SK-N-SH treated with all-trans-retinoic acid at 6 μM for 48 hours (cell line): ENCODE measurements at regions not wholly inside any gene's neighbourhood (a gene's known extent, or its start where the extent isn't known, plus 50 kb on each side); places are given as distances from the start of the nearest gene placed in this dataset.

Experiments used
- ARNTL ChIP-seq: fragments of 450-650 bp; formaldehyde crosslinking; IDR thresholded peaks from 2 replicates; pipeline ENCODE4 v1.5.0; 2020; ENCODE audit warnings: low read depth, mild to moderate bottlenecking, moderate library complexity, borderline replicate concordance
- CREB5 ChIP-seq: fragments of 250-450 bp; sonication (Bioruptor Pico); IDR thresholded peaks from 2 replicates; pipeline ENCODE4 v1.5.1; 2020; ENCODE audit warnings: low read depth, mild to moderate bottlenecking, moderate library complexity
- CSDC2 ChIP-seq: fragments of 250-450 bp; sonication (Bioruptor Pico); IDR thresholded peaks from 2 replicates; pipeline ENCODE4 v1.5.0; 2020; ENCODE audit warnings: mild to moderate bottlenecking, moderate library complexity
- ESRRG ChIP-seq: fragments of 250-450 bp; sonication (Bioruptor Pico); IDR thresholded peaks from 2 replicates; pipeline ENCODE4 v1.6.1; 2021; ENCODE audit warnings: mild to moderate bottlenecking
- RARB ChIP-seq: fragments of 250-450 bp; sonication (Bioruptor Pico); IDR thresholded peaks from 2 replicates; pipeline ENCODE4 v1.8.0; 2021; ENCODE audit warnings: mild to moderate bottlenecking, moderate library complexity
- TSHZ2 ChIP-seq: fragments of 250-450 bp; sonication (Bioruptor Pico); IDR thresholded peaks from 2 replicates; pipeline ENCODE4 v1.5.0; 2020; ENCODE audit warnings: mild to moderate bottlenecking, moderate library complexity
- ZC3H10 ChIP-seq: fragments of 250-450 bp; sonication (Bioruptor Pico); IDR thresholded peaks from 2 replicates; pipeline ENCODE4 v1.5.1; 2021; ENCODE audit warnings: mild to moderate bottlenecking, moderate library complexity
- ZFP3 ChIP-seq: fragments of 250-450 bp; sonication (Bioruptor Pico); IDR thresholded peaks from 2 replicates; pipeline ENCODE4 v1.5.0; 2020; ENCODE audit warnings: mild to moderate bottlenecking, moderate library complexity
- ZFP30 ChIP-seq: fragments of 450-650 bp; formaldehyde crosslinking; IDR thresholded peaks from 2 replicates; pipeline ENCODE4 v1.5.0; 2022; ENCODE audit warnings: mild to moderate bottlenecking, moderate library complexity
- ZNF565 ChIP-seq: fragments of 450-650 bp; formaldehyde crosslinking; conservative IDR thresholded peaks from 2 replicates; pipeline ENCODE4 v1.5.0; 2020; ENCODE audit warnings: low read depth, mild to moderate bottlenecking, moderate library complexity
- ZNF8 ChIP-seq: fragments of 450-650 bp; formaldehyde crosslinking; IDR thresholded peaks from 2 replicates; pipeline ENCODE4 v1.5.0; 2020; ENCODE audit warnings: mild to moderate bottlenecking, moderate library complexity
- TF ChIP-seq, protein P1 (sequence below): fragments of 250-450 bp; sonication (Bioruptor Pico); IDR thresholded peaks from 2 replicates; pipeline ENCODE4 v1.8.0; 2020; ENCODE audit warnings: mild to moderate bottlenecking, moderate library complexity, borderline replicate concordance
- TF ChIP-seq, protein P2 (sequence below): fragments of 250-450 bp; sonication (Bioruptor Pico); IDR thresholded peaks from 2 replicates; pipeline ENCODE4 v1.5.1; 2021; ENCODE audit warnings: mild to moderate bottlenecking, moderate library complexity

DNA sequence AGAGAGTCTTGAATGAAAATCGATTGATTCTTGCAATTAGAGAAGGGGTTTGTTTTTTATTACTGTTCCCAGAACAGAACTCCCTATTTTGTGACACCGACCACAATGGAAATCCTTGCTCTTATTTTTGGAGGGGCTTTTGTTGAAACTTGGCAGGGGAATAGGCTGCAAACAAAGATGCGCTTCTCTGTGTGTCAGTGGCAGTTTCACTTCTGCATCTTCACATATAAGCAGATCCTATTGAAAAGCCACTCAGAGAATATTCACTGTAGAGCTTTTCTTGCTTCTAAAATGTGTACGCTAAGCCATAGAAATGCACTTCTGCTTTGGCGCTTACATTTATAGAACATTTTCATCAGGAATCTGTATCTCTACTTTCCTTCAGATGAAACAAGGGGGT, 1822.4 kb upstream of the SEL1L start:
- TF ChIP-seq CSDC2 (no peak), ZFP3 (CRISPR knock-in tag) (no peak), ZFP30 (no peak), ZNF565 (CRISPR knock-in tag) (no peak), ARNTL (no peak), ESRRG (CRISPR knock-in tag) (no peak), ZNF8 (CRISPR knock-in tag) (no peak), TSHZ2 (CRISPR knock-in tag) (no peak), RARB (CRISPR knock-in tag) (no peak), ZC3H10 (CRISPR knock-in tag) (no peak), CREB5 (no peak)
- TF ChIP-seq, protein P1, sequence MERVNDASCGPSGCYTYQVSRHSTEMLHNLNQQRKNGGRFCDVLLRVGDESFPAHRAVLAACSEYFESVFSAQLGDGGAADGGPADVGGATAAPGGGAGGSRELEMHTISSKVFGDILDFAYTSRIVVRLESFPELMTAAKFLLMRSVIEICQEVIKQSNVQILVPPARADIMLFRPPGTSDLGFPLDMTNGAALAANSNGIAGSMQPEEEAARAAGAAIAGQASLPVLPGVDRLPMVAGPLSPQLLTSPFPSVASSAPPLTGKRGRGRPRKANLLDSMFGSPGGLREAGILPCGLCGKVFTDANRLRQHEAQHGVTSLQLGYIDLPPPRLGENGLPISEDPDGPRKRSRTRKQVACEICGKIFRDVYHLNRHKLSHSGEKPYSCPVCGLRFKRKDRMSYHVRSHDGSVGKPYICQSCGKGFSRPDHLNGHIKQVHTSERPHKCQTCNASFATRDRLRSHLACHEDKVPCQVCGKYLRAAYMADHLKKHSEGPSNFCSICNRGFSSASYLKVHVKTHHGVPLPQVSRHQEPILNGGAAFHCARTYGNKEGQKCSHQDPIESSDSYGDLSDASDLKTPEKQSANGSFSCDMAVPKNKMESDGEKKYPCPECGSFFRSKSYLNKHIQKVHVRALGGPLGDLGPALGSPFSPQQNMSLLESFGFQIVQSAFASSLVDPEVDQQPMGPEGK (CRISPR knock-in tag): no peak
- TF ChIP-seq, protein P2, sequence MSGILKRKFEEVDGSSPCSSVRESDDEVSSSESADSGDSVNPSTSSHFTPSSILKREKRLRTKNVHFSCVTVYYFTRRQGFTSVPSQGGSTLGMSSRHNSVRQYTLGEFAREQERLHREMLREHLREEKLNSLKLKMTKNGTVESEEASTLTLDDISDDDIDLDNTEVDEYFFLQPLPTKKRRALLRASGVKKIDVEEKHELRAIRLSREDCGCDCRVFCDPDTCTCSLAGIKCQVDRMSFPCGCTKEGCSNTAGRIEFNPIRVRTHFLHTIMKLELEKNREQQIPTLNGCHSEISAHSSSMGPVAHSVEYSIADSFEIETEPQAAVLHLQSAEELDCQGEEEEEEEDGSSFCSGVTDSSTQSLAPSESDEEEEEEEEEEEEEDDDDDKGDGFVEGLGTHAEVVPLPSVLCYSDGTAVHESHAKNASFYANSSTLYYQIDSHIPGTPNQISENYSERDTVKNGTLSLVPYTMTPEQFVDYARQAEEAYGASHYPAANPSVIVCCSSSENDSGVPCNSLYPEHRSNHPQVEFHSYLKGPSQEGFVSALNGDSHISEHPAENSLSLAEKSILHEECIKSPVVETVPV (CRISPR knock-in tag): no peak
